NCI-H82 (cell line): ENCODE measurements at regions not wholly inside any gene's neighbourhood (a gene's known extent, or its start where the extent isn't known, plus 50 kb on each side); places are given as distances from the start of the nearest gene placed in this dataset.

Experiments used
- DNase-seq: peaks from one replicate; lab custom pipeline; 2025; lab: John Stamatoyannopoulos, UW

GRCh38 chr4:16365036-16365569 is 138.8 kb upstream of the TAPT1 start:
- no peak for DNase-seq

GRCh38 chr4:16360694-16361262 is 134.5 kb upstream of the TAPT1 start:
- DNase-seq, result no peak

GRCh38 chr4:16353165-16353564 is 126.9 kb upstream of the TAPT1 start:
- DNase-seq, result no peak

- no peak for DNase-seq
Measured at GRCh38 chr4:16351161-16351560, 124.9 kb upstream of the TAPT1 start.

- no peak for DNase-seq
Measured at GRCh38 chr4:16344853-16345252, 118.6 kb upstream of the TAPT1 start.

GRCh38 chr4:16337936-16338335 is 111.7 kb upstream of the TAPT1 start:
- DNase-seq, result no peak

- DNase-seq, result no peak
Measured at GRCh38 chr4:16334601-16335000, 108.3 kb upstream of the TAPT1 start.

GRCh38 chr4:16329797-16330134 is 103.5 kb upstream of the TAPT1 start:
- no peak for DNase-seq

GRCh38 chr4:16329125-16329796 is 103.0 kb upstream of the TAPT1 start:
- DNase-seq, result no peak

GRCh38 chr4:16322183-16322582 is 95.9 kb upstream of the TAPT1 start:
- peak; percentile 8 for DNase-seq

GRCh38 chr4:16315456-16315855 is 89.2 kb upstream of the TAPT1 start:
- no peak for DNase-seq

- no peak for DNase-seq
Measured at GRCh38 chr4:16310606-16311005, 84.3 kb upstream of the TAPT1 start.

- no peak for DNase-seq
Measured at GRCh38 chr4:16302648-16303047, 76.4 kb upstream of the TAPT1 start.

- no peak for DNase-seq
Measured at GRCh38 chr4:16297003-16297402, 70.7 kb upstream of the TAPT1 start.

GRCh38 chr4:16294455-16294854 is 68.2 kb upstream of the TAPT1 start:
- no peak for DNase-seq

- no peak for DNase-seq
Measured at GRCh38 chr4:16293210-16293838, 67.1 kb upstream of the TAPT1 start.

- DNase-seq, result no peak
Measured at GRCh38 chr4:16292585-16292984, 66.3 kb upstream of the TAPT1 start.

GRCh38 chr4:16290681-16291420 is 64.6 kb upstream of the TAPT1 start:
- DNase-seq, result no peak

GRCh38 chr4:16289897-16290554 is 63.8 kb upstream of the TAPT1 start:
- DNase-seq, result peak; percentile 26

- DNase-seq, result no peak
Measured at GRCh38 chr4:16284050-16284449, 57.8 kb upstream of the TAPT1 start.

- DNase-seq, result no peak
Measured at GRCh38 chr4:16278178-16278577, 51.9 kb upstream of the TAPT1 start.
